GM23248 (cell line): ENCODE measurements at regions not wholly inside any gene's neighbourhood (a gene's known extent, or its start where the extent isn't known, plus 50 kb on each side); places are given as distances from the start of the nearest gene placed in this dataset.

Source experiments
- EZH2 ChIP-seq: fragments of 200-600 bp; sonication (generic); IDR thresholded peaks from 2 replicates; pipeline ENCODE4 v1.6.1; 2018; ENCODE audit warnings: antibody characterized with exemption, mild to moderate bottlenecking; ENCODE audit not compliant: insufficient read depth, poor library complexity, severe bottlenecking
- EZH2phosphoT487 ChIP-seq: fragments of 200-600 bp; sonication (generic); IDR thresholded peaks from 2 replicates; pipeline ENCODE4 v1.6.1; 2018; ENCODE audit warnings: antibody characterized with exemption, moderate library complexity, mild to moderate bottlenecking, low read depth; ENCODE audit not compliant: insufficient read depth

GRCh38 chr2:2586931-2587330 lies 255.9 kb upstream of the MYT1L start:
- TF ChIP-seq EZH2 (no peak), EZH2phosphoT487 (no peak)
